K562 (cell line): ENCODE measurements at regions not wholly inside any gene's neighbourhood (a gene's known extent, or its start where the extent isn't known, plus 50 kb on each side); places are given as distances from the start of the nearest gene placed in this dataset.

Experiments used
- CREM ChIP-seq: IDR thresholded peaks from 2 replicates; pipeline ENCODE4 v1.6.1; 2014; ENCODE audit warnings: antibody characterized with exemption, low read depth
- FOXA3 ChIP-seq, 2 experiments: fragments of 450-650 bp in 1 of 2; sonication (generic) in 1 of 2; formaldehyde crosslinking; IDR thresholded peaks in 1 of 2; conservative IDR thresholded peaks in 1 of 2; 2 replicates each; pipeline versions ENCODE4 v1.4.0 to v1.8.0; 2020 to 2022; ENCODE audit warnings: mild to moderate bottlenecking in 2 of 2, missing genetic modification reagents in 1 of 2
- HMGN3 ChIP-seq: IDR thresholded peaks from 2 replicates; pipeline ENCODE4 v1.6.1; 2011; ENCODE audit warnings: borderline replicate concordance, low read depth, mild to moderate bottlenecking, mixed read lengths, low read length; ENCODE audit not compliant: insufficient read length; ENCODE audit errors: extremely low read depth
- KLF16 ChIP-seq: IDR thresholded peaks from 2 replicates; pipeline ENCODE4 v1.6.1; 2016; ENCODE audit warnings: antibody characterized with exemption
- RCOR1 ChIP-seq, 2 experiments: IDR thresholded peaks; 2 replicates each; pipeline ENCODE4 v1.6.1; 2012; ENCODE audit warnings: low read depth in 2 of 2, low read length in 2 of 2, borderline replicate concordance in 1 of 2, improper control_type of control experiment in 1 of 2
- TF ChIP-seq, protein P1 (sequence below), 2 experiments: fragments of 450-650 bp; formaldehyde crosslinking in 1 of 2; IDR thresholded peaks; 2 replicates each; pipeline versions ENCODE4 v1.4.0 to v1.6.1; 2014 to 2020; ENCODE audit warnings: mild to moderate bottlenecking in 2 of 2, borderline replicate concordance in 1 of 2, low read depth in 1 of 2
- TF ChIP-seq, protein P2 (sequence below): fragments of 150-350 bp; conservative IDR thresholded peaks from 2 replicates; pipeline ENCODE4 v1.6.1; 2014; ENCODE audit warnings: low read length
- TF ChIP-seq, protein P3 (sequence below): fragments of 450-650 bp; formaldehyde crosslinking; IDR thresholded peaks from 2 replicates; pipeline ENCODE4 v1.4.0; 2020; ENCODE audit warnings: mild to moderate bottlenecking, moderate library complexity

DNA sequence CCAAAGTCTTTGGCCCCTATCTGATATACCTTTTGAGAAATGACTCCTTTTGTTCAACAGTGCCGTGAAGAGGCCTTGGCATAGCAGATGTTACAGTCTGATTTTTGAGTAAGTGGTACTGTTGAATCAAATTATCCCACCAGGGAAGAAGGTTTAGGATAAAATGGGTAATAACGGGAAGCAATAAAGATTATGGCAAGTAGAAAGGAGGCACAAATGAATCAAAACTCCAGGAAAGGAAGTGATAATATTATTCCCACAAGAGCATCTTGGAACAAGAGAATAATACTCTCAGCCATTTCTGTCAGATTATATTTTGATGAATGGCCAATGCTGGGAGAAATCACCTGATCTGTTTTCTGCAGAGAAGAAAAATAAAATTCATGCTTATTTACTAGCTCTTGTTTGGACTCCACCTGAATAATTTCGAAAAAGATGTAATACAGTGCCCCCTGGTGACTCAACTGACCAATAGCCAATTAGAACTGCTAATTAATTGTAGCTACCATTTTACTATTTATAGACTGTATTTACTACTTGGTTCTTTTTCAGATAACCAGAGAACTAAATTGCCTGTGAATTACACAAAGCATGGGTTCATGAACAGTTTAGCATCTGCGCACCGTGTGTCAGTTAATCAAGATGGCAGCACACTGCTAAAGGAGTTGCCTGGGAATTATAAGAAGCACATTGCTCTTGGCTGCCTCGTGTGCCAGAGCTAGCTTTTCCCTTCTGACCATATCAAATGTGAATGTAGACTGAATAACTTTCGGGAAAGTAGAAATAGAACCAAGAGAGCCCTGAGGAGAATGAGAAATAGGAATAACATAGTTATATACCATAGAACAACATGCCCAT lies 78.5 kb upstream of the TRDN start (continued):
- TF ChIP-seq, protein P1, sequence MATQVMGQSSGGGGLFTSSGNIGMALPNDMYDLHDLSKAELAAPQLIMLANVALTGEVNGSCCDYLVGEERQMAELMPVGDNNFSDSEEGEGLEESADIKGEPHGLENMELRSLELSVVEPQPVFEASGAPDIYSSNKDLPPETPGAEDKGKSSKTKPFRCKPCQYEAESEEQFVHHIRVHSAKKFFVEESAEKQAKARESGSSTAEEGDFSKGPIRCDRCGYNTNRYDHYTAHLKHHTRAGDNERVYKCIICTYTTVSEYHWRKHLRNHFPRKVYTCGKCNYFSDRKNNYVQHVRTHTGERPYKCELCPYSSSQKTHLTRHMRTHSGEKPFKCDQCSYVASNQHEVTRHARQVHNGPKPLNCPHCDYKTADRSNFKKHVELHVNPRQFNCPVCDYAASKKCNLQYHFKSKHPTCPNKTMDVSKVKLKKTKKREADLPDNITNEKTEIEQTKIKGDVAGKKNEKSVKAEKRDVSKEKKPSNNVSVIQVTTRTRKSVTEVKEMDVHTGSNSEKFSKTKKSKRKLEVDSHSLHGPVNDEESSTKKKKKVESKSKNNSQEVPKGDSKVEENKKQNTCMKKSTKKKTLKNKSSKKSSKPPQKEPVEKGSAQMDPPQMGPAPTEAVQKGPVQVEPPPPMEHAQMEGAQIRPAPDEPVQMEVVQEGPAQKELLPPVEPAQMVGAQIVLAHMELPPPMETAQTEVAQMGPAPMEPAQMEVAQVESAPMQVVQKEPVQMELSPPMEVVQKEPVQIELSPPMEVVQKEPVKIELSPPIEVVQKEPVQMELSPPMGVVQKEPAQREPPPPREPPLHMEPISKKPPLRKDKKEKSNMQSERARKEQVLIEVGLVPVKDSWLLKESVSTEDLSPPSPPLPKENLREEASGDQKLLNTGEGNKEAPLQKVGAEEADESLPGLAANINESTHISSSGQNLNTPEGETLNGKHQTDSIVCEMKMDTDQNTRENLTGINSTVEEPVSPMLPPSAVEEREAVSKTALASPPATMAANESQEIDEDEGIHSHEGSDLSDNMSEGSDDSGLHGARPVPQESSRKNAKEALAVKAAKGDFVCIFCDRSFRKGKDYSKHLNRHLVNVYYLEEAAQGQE (IDR thresholded peaks at IDR 0.05; ENCODE audit: borderline replicate concordance), result peak; percentile 65
- TF ChIP-seq, protein P1 (CRISPR knock-in tag; IDR thresholded peaks at IDR 0.05; ENCODE audit: low read depth), result no peak
- TF ChIP-seq, protein P2, sequence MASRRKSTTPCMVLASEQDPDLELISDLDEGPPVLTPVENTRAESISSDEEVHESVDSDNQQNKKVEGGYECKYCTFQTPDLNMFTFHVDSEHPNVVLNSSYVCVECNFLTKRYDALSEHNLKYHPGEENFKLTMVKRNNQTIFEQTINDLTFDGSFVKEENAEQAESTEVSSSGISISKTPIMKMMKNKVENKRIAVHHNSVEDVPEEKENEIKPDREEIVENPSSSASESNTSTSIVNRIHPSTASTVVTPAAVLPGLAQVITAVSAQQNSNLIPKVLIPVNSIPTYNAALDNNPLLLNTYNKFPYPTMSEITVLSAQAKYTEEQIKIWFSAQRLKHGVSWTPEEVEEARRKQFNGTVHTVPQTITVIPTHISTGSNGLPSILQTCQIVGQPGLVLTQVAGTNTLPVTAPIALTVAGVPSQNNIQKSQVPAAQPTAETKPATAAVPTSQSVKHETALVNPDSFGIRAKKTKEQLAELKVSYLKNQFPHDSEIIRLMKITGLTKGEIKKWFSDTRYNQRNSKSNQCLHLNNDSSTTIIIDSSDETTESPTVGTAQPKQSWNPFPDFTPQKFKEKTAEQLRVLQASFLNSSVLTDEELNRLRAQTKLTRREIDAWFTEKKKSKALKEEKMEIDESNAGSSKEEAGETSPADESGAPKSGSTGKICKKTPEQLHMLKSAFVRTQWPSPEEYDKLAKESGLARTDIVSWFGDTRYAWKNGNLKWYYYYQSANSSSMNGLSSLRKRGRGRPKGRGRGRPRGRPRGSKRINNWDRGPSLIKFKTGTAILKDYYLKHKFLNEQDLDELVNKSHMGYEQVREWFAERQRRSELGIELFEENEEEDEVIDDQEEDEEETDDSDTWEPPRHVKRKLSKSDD, result no peak
- no peak for TF ChIP-seq CREM
- TF ChIP-seq FOXA3 (CRISPR knock-in tag; conservative IDR thresholded peaks at IDR 0.05 in 1 of 2, IDR thresholded peaks at IDR 0.05 in 1 of 2), result no peak
- TF ChIP-seq HMGN3, result no peak
- no peak for TF ChIP-seq KLF16
- no peak for TF ChIP-seq RCOR1 (IDR thresholded peaks at IDR 0.05; ENCODE audit: borderline replicate concordance in 1 of 2, low read depth in 2 of 2, low read length in 2 of 2)
- TF ChIP-seq, protein P3, sequence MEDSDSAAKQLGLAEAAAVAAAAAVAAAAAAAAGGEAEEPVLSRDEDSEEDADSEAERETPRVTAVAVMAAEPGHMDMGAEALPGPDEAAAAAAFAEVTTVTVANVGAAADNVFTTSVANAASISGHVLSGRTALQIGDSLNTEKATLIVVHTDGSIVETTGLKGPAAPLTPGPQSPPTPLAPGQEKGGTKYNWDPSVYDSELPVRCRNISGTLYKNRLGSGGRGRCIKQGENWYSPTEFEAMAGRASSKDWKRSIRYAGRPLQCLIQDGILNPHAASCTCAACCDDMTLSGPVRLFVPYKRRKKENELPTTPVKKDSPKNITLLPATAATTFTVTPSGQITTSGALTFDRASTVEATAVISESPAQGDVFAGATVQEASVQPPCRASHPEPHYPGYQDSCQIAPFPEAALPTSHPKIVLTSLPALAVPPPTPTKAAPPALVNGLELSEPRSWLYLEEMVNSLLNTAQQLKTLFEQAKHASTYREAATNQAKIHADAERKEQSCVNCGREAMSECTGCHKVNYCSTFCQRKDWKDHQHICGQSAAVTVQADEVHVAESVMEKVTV (CRISPR knock-in tag), result peak; percentile 50
